B cell (primary cell): ENCODE measurements at regions not wholly inside any gene's neighbourhood (a gene's known extent, or its start where the extent isn't known, plus 50 kb on each side); places are given as distances from the start of the nearest gene placed in this dataset.

Experiments
- ATAC-seq: fragments of 200-7000 bp; cut with Tn5 transposase; one replicate; pipeline ENCODE4 v1.10.0; 2021; ENCODE audit warnings: low read depth, mild to moderate bottlenecking, moderate number of reproducible peaks, moderate library complexity
- CTCF ChIA-PET: fragments of 350-600 bp; sonication (Branson Sonifier 250); formaldehyde crosslinking; loops from one replicate; lab custom pipeline; 2021; ENCODE audit warnings: antibody characterized with exemption, inconsistent platforms; lab: Charles Lee
- POLR2A ChIA-PET: fragments of 350-600 bp; sonication (Branson Sonifier 250); formaldehyde crosslinking; loops from one replicate; lab custom pipeline; 2021; ENCODE audit warnings: antibody characterized with exemption; lab: Charles Lee
- DNase-seq: peaks from one replicate; pipeline ENCODE4 v3.0.0; 2013
- H2AFZ ChIP-seq: 2 replicates; pipeline ENCODE4 v1.6.1; 2012; ENCODE audit warnings: mild to moderate bottlenecking, low read depth, low read length; ENCODE audit not compliant: insufficient read depth, poor library complexity, severe bottlenecking
- H3K27ac ChIP-seq, 2 donors: 1 replicate in 1 of 2; 2 replicates in 1 of 2; pipeline ENCODE4 v1.5.1; 2012 to 2013; ENCODE audit warnings: low read length in 2 of 2, mild to moderate bottlenecking in 2 of 2, moderate library complexity in 1 of 2
- H3K27me3 ChIP-seq, 4 experiments: fragments of 200-600 bp in 1 of 4; sonication (generic) in 1 of 4; replicated peaks in 1 of 4; 1 replicate in 2 of 4; 2 replicates in 2 of 4; pipeline versions ENCODE4 v1.6.1 to v1.7.0; 2013 to 2016; ENCODE audit warnings: low read length in 3 of 4, mild to moderate bottlenecking in 2 of 4, mixed read lengths in 1 of 4, moderate library complexity in 1 of 4; ENCODE audit not compliant: insufficient read depth in 4 of 4, control insufficient read depth in 3 of 4; ENCODE audit errors: control extremely low read depth in 1 of 4
- H3K36me3 ChIP-seq, 2 experiments: replicated peaks in 1 of 2; 1 replicate in 1 of 2; 2 replicates in 1 of 2; pipeline versions ENCODE4 v1.6.1 to v1.7.1; 2013; ENCODE audit warnings: low read length in 1 of 2; ENCODE audit not compliant: insufficient read depth in 2 of 2, control insufficient read depth in 1 of 2; ENCODE audit errors: control extremely low read depth in 1 of 2, extremely low read depth in 1 of 2
- H3K4me1 ChIP-seq, 2 donors: fragments of 200-600 bp in 1 of 2; sonication (generic) in 1 of 2; 1 replicate in 1 of 2; 2 replicates in 1 of 2; pipeline versions ENCODE4 v1.5.1 to v1.6.1; 2013 to 2017; ENCODE audit warnings: low read length in 2 of 2; ENCODE audit not compliant: control insufficient read depth in 2 of 2, insufficient read depth in 2 of 2
- H3K4me2 ChIP-seq: replicated peaks from 2 replicates; pipeline ENCODE3; 2012; ENCODE audit warnings: mild to moderate bottlenecking, low read depth, low read length; ENCODE audit not compliant: poor library complexity, severe bottlenecking
- H3K4me3 ChIP-seq, 5 experiments: fragments of 200-600 bp in 1 of 5; sonication (generic) in 1 of 5; 1 replicate in 3 of 5; 2 replicates in 2 of 5; pipeline versions ENCODE4 v1.5.1 to v1.7.0; 2011 to 2016; ENCODE audit warnings: low read length in 4 of 5, mild to moderate bottlenecking in 4 of 5, low read depth in 2 of 5, control low read depth in 1 of 5, moderate library complexity in 1 of 5; ENCODE audit not compliant: insufficient read depth in 1 of 5; ENCODE audit errors: control extremely low read depth in 1 of 5, extremely low read depth in 1 of 5
- H3K79me2 ChIP-seq: fragments of 200-600 bp; sonication (generic); one replicate; pipeline ENCODE4 v1.6.0; 2016; ENCODE audit warnings: low read length; ENCODE audit not compliant: control insufficient read depth, insufficient read depth
- H3K9ac ChIP-seq: fragments of 200-600 bp; sonication (generic); 2 replicates; pipeline ENCODE4 v1.6.1; 2017; ENCODE audit warnings: mild to moderate bottlenecking, low read length, moderate library complexity
- H3K9me3 ChIP-seq, 3 donors: one replicate each; pipeline versions ENCODE4 v1.6.1 to v1.7.1; 2013; ENCODE audit warnings: low read length in 2 of 3; ENCODE audit not compliant: control insufficient read depth in 2 of 3, insufficient read depth in 1 of 3; ENCODE audit errors: control extremely low read depth in 1 of 3
- H4K20me1 ChIP-seq: 2 replicates; pipeline ENCODE4 v1.6.0; 2012; ENCODE audit warnings: mild to moderate bottlenecking, low read length; ENCODE audit not compliant: insufficient read depth, control insufficient read depth, poor library complexity, severe bottlenecking
- H3K27ac Mint-ChIP-seq: one replicate; pipeline ENCODE4 v1.8.0; 2021; ENCODE audit warnings: mixed read lengths
- H3K27me3 Mint-ChIP-seq: one replicate; pipeline ENCODE4 v1.8.0; 2021; ENCODE audit warnings: mixed read lengths
- H3K4me1 Mint-ChIP-seq: one replicate; pipeline ENCODE4 v1.8.0; 2021; ENCODE audit warnings: mixed read lengths
- H3K4me3 Mint-ChIP-seq: one replicate; pipeline ENCODE4 v1.8.0; 2021; ENCODE audit warnings: mixed read lengths
- H3K9me3 Mint-ChIP-seq: one replicate; pipeline ENCODE4 v1.8.0; 2022; ENCODE audit warnings: mixed read lengths; ENCODE audit not compliant: insufficient read depth
- EZH2 ChIP-seq: IDR thresholded peaks from 2 replicates; pipeline ENCODE4 v1.6.1; 2012; ENCODE audit warnings: borderline replicate concordance, low read depth, mild to moderate bottlenecking, moderate library complexity, low read length; ENCODE audit not compliant: insufficient read depth, poor library complexity, severe bottlenecking
- WGBS: methylation state at CpG from one replicate; pipeline ENCODE4 v1.1.5; 2013; ENCODE audit warnings: missing lambda C conversion rate; ENCODE audit not compliant: insufficient coverage; 5-methylcytosine and 5-hydroxymethylcytosine counted together
- intact Hi-C: fragments of 100-400 bp; cut with micrococcal nuclease; formaldehyde crosslinking; loops from one replicate; pipeline ENCODE4 v1.10.0; 2022
- TF ChIP-seq, protein P1 (sequence below): fragments of 200-600 bp; IDR thresholded peaks from one replicate; pipeline ENCODE4 v1.8.0; 2022; ENCODE audit warnings: antibody characterized with exemption, mild to moderate bottlenecking

GRCh38 chr20:24720957-24721356 is 228.1 kb upstream of the CST7 start:
- no peak overlapping the region for H3K27ac Mint-ChIP-seq
- intact Hi-C loops: no loop called here
- no peak overlapping the region for H3K9ac ChIP-seq
- H3K4me2 ChIP-seq: no peak overlapping the region
- no peaks in the 10 kb centered on the region for H3K36me3 ChIP-seq
- peaks cover 0 to 4% (median 0%) of the 10 kb centered on the region in 4 experiments for H3K27me3 ChIP-seq
- WGBS: no CpG with 5 or more reads among the region's 4 CpGs
- no peaks in the 10 kb centered on the region for H3K79me2 ChIP-seq
- no peaks in the 10 kb centered on the region for H4K20me1 ChIP-seq
- CTCF ChIA-PET: no interaction called here
- POLR2A ChIA-PET: no interaction called here
- no peak overlapping the region for H3K4me3 Mint-ChIP-seq
- peaks cover 14% of the 10 kb centered on the region for H3K27me3 Mint-ChIP-seq
- H2AFZ ChIP-seq: no peak overlapping the region
- H3K27ac ChIP-seq: no peak overlapping the region
- ATAC-seq: no peak
- H3K9me3 Mint-ChIP-seq: no peaks in the 10 kb centered on the region
- peaks cover 2% of the 10 kb centered on the region for H3K4me1 Mint-ChIP-seq
- H3K9me3 ChIP-seq: no peaks in the 10 kb centered on the region
- no peak overlapping the region for H3K4me3 ChIP-seq
- H3K4me1 ChIP-seq: no peaks in the 10 kb centered on the region
- no peak for TF ChIP-seq EZH2
- TF ChIP-seq, protein P1, sequence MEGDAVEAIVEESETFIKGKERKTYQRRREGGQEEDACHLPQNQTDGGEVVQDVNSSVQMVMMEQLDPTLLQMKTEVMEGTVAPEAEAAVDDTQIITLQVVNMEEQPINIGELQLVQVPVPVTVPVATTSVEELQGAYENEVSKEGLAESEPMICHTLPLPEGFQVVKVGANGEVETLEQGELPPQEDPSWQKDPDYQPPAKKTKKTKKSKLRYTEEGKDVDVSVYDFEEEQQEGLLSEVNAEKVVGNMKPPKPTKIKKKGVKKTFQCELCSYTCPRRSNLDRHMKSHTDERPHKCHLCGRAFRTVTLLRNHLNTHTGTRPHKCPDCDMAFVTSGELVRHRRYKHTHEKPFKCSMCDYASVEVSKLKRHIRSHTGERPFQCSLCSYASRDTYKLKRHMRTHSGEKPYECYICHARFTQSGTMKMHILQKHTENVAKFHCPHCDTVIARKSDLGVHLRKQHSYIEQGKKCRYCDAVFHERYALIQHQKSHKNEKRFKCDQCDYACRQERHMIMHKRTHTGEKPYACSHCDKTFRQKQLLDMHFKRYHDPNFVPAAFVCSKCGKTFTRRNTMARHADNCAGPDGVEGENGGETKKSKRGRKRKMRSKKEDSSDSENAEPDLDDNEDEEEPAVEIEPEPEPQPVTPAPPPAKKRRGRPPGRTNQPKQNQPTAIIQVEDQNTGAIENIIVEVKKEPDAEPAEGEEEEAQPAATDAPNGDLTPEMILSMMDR: no peak
- no peak for DNase-seq

DNA sequence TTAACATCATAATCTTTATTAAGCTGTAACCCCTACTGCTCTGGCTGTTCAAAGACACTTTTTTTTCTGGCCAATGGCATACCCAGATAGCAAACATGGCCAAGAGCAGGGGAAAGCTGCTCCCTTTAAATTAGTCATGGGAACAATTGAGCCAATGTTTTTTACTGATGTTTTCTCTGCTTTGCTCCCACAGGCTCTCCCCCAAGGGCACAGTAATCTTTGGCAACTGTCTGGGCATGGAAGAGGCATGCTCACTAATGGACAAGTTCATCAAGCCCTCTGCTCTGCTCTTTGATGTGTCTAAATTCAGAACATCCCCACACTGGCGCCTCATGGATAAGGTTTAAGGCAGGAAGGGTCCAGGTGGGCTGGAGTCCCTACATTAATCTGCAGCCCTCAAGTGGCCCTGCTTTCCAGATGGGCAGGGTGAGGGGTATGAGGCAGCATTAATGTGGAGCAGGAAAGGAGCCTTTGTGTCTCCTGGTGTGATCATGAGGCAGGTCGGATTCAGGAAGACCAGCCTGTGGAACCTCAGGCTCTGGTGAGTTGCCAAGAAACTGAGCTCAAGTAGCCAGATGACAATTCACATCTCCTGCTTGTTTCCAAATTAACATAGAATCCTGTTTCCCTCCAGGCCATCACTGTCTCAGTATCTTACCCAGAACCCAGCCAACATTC is 227.0 kb upstream of the CST7 start:
- intact Hi-C loops: no loop called here
- H3K4me2 ChIP-seq: no peak overlapping the region
- peaks cover 0 to 4% (median 0%) of the 10 kb centered on the region in 4 experiments for H3K27me3 ChIP-seq
- Mint-ChIP-seq H3K4me1 (peaks cover 2% of the 10 kb centered on the region), H3K27me3 (peaks cover 14% of the 10 kb centered on the region), H3K4me3 (no peak overlapping the region), H3K27ac (no peak overlapping the region), H3K9me3 (no peaks in the 10 kb centered on the region)
- no peak overlapping the region for H2AFZ ChIP-seq
- no peak overlapping the region for H3K27ac ChIP-seq
- ATAC-seq (no peak), DNase-seq (no peak)
- no peaks in the 10 kb centered on the region for H3K4me1 ChIP-seq
- H4K20me1 ChIP-seq: no peaks in the 10 kb centered on the region
- H3K9ac ChIP-seq: no peak overlapping the region
- TF ChIP-seq EZH2: no peak
- TF ChIP-seq, protein P1: no peak
- POLR2A ChIA-PET: no interaction called here
- WGBS: 78% methylated on average over 1 of the region's 2 CpGs
- H3K4me3 ChIP-seq: no peak overlapping the region
- CTCF ChIA-PET: no interaction called here
- H3K79me2 ChIP-seq: no peaks in the 10 kb centered on the region
- no peaks in the 10 kb centered on the region for H3K36me3 ChIP-seq
- no peaks in the 10 kb centered on the region for H3K9me3 ChIP-seq
